Neural progenitor cell (in vitro differentiated cells): ENCODE measurements at regions not wholly inside any gene's neighbourhood (a gene's known extent, or its start where the extent isn't known, plus 50 kb on each side); places are given as distances from the start of the nearest gene placed in this dataset.

Source experiments
- CTCF ChIP-seq: fragments of 200-600 bp; sonication (generic); IDR thresholded peaks from 2 replicates; pipeline ENCODE4 v1.5.1; 2017; ENCODE audit warnings: antibody characterized with exemption, mild to moderate bottlenecking
- EZH2 ChIP-seq: fragments of 200-600 bp; sonication (generic); IDR thresholded peaks from 2 replicates; pipeline ENCODE4 v1.6.1; 2017; ENCODE audit warnings: antibody characterized with exemption, mild to moderate bottlenecking, moderate library complexity
- EZH2phosphoT487 ChIP-seq: fragments of 200-600 bp; sonication (generic); IDR thresholded peaks from 2 replicates; pipeline ENCODE4 v1.6.1; 2017; ENCODE audit warnings: antibody characterized with exemption

GRCh38 chr5:158537366-158537765, 562.4 kb downstream of the EBF1 start:
- TF ChIP-seq CTCF: no peak
- TF ChIP-seq EZH2: no peak
- no peak for TF ChIP-seq EZH2phosphoT487
